Sigmoid colon (tissue), 3 donors: ENCODE measurements at regions not wholly inside any gene's neighbourhood (a gene's known extent, or its start where the extent isn't known, plus 50 kb on each side); places are given as distances from the start of the nearest gene placed in this dataset.

Experiments used
- POLR2A ChIP-seq, 2 donors: fragments of 450-650 bp; IDR thresholded peaks; one replicate each; pipeline ENCODE4 v1.6.1; 2016; ENCODE audit warnings: antibody characterized with exemption in 2 of 2, mild to moderate bottlenecking in 2 of 2, moderate library complexity in 2 of 2
- TF ChIP-seq, protein P1 (sequence below), 4 experiments: fragments of 450-650 bp in 3 of 4; fragments of 200-600 bp in 1 of 4; IDR thresholded peaks; one replicate each; pipeline ENCODE4 v1.5.1; 2016 to 2019; ENCODE audit warnings: antibody characterized with exemption in 4 of 4, mild to moderate bottlenecking in 3 of 4, moderate library complexity in 2 of 4

- TF ChIP-seq, protein P1, sequence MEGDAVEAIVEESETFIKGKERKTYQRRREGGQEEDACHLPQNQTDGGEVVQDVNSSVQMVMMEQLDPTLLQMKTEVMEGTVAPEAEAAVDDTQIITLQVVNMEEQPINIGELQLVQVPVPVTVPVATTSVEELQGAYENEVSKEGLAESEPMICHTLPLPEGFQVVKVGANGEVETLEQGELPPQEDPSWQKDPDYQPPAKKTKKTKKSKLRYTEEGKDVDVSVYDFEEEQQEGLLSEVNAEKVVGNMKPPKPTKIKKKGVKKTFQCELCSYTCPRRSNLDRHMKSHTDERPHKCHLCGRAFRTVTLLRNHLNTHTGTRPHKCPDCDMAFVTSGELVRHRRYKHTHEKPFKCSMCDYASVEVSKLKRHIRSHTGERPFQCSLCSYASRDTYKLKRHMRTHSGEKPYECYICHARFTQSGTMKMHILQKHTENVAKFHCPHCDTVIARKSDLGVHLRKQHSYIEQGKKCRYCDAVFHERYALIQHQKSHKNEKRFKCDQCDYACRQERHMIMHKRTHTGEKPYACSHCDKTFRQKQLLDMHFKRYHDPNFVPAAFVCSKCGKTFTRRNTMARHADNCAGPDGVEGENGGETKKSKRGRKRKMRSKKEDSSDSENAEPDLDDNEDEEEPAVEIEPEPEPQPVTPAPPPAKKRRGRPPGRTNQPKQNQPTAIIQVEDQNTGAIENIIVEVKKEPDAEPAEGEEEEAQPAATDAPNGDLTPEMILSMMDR (IDR thresholded peaks at IDR 0.05): no peak
- TF ChIP-seq POLR2A (IDR thresholded peaks at IDR 0.05): no peak
These were observed 81.1 kb upstream of the KLHL13 start for GRCh38 chrX:118197730-118198129.
